Stimulated activated memory B cell treated with anti-CD40 and anti-IgM and Interleukin-4, amounts not matched to agents 10 μg/mL and 1 μg/mL and 100 μg/mL, for 72 hours (primary cell): ENCODE measurements at regions not wholly inside any gene's neighbourhood (a gene's known extent, or its start where the extent isn't known, plus 50 kb on each side); places are given as distances from the start of the nearest gene placed in this dataset.

Experiments used
- ATAC-seq: fragments of 150-1000 bp; cut with Tn5 transposase; 2 replicates; pipeline ENCODE4 v1.10.0; 2021
- H3K27ac Mint-ChIP-seq: one replicate; pipeline ENCODE4 v1.8.0; 2022; ENCODE audit warnings: mild to moderate bottlenecking, mixed read lengths
- H3K27me3 Mint-ChIP-seq: one replicate; pipeline ENCODE4 v1.8.0; 2022; ENCODE audit warnings: mixed read lengths
- H3K36me3 Mint-ChIP-seq: one replicate; pipeline ENCODE4 v1.8.0; 2022; ENCODE audit warnings: mixed read lengths
- H3K4me1 Mint-ChIP-seq: one replicate; pipeline ENCODE4 v1.8.0; 2022; ENCODE audit warnings: mixed read lengths
- H3K4me3 Mint-ChIP-seq: one replicate; pipeline ENCODE4 v1.8.0; 2022; ENCODE audit warnings: mild to moderate bottlenecking, moderate library complexity, mixed read lengths
- H3K9me3 Mint-ChIP-seq: one replicate; pipeline ENCODE4 v1.8.0; 2022; ENCODE audit warnings: mixed read lengths

DNA sequence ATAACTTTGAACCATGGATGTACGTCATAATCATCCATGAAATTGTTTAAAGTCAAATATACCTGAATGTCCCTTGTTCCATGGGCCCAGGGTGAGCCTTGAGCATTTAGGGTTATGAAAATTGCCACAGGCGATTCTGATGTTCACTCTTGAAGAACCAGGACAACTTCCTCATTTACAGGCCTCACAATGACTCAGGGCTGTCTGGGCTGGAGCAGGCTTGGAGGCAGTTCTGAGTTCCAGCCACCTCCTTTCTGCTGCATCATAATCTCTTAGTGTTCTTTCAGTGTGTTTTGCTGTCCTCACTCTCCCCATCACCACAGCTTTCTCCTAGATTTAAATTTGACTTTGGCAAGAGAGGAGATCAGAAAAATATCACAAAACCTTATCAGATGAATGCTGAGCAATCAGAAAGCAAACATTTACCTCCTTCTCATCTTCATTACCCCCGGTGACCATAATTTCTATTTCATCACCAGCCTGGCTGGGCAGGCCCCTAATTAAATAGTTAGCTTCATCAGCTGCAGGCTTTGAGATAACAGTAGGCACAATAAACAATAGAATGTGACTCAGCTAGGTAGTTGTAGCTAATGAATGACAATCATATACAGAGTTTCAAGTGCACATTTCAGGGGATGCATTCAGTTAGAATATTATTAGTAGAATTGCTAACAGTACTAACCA is 571.0 kb downstream of the SH2D4B start:
- no peaks in the 10 kb centered on the region for H3K27me3 Mint-ChIP-seq

DNA sequence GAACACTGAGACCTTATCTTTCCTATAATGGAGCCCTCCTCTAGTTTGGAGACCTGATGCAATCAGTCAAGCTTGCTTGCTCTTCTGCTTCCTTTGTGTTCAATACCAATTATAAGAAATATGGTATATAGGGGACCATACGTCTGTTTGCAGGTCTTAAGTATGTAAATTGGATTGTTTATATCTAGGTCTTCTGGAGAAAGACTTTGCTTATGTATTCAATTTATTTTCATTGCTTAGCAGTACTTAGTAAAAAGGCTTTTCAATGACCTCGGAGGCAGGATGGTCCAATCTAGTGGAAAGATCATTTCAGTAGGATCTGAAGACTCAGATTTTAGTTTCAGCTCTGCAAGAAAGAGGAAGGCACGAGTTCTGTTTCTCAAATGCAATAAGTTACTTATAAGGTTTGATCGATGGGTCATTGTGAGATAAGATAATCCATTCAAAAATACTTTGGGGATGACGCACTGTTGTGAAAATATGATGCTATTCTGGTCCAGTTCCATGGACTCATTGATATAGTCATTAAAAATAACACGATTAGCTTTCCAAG is 571.6 kb downstream of the SH2D4B start:
- no peak for ATAC-seq
- H3K4me3 Mint-ChIP-seq: no peak overlapping the region
- H3K27me3 Mint-ChIP-seq: no peaks in the 10 kb centered on the region
- H3K9me3 Mint-ChIP-seq: no peaks in the 10 kb centered on the region
- no peaks in the 10 kb centered on the region for H3K36me3 Mint-ChIP-seq
- no peaks in the 10 kb centered on the region for H3K4me1 Mint-ChIP-seq
- H3K27ac Mint-ChIP-seq: no peak overlapping the region

More for the DNA sequence above, 571.0 kb downstream of the SH2D4B start:
- peak; percentile 55 for ATAC-seq
- H3K27ac Mint-ChIP-seq: no peak overlapping the region
- H3K4me1 Mint-ChIP-seq: no peaks in the 10 kb centered on the region
- no peaks in the 10 kb centered on the region for H3K9me3 Mint-ChIP-seq
- no peaks in the 10 kb centered on the region for H3K36me3 Mint-ChIP-seq
- H3K4me3 Mint-ChIP-seq: no peak overlapping the region

DNA sequence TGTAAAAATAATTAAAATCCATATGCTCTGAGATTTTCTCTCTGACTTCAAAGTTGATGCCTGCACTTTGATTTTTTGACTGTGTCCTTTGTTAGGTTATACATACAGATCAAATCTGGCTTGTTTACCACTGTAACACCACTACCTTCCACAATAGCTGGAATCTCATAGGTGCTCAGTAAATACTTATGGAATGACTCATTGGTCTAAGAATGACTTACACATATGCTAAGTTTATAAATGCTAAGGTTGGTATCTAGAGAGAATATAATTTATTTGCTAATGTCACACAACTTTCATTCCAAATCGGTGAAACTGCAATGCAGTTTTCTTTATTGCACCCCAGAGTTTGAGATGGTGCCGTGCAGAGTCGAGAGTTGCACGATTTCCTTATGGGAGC is 578.5 kb downstream of the SH2D4B start:
- H3K27ac Mint-ChIP-seq: no peak overlapping the region
- no peaks in the 10 kb centered on the region for H3K4me1 Mint-ChIP-seq
- H3K27me3 Mint-ChIP-seq: no peaks in the 10 kb centered on the region
- no peak overlapping the region for H3K4me3 Mint-ChIP-seq
- no peaks in the 10 kb centered on the region for H3K36me3 Mint-ChIP-seq
- H3K9me3 Mint-ChIP-seq: no peaks in the 10 kb centered on the region
- no peak for ATAC-seq

DNA sequence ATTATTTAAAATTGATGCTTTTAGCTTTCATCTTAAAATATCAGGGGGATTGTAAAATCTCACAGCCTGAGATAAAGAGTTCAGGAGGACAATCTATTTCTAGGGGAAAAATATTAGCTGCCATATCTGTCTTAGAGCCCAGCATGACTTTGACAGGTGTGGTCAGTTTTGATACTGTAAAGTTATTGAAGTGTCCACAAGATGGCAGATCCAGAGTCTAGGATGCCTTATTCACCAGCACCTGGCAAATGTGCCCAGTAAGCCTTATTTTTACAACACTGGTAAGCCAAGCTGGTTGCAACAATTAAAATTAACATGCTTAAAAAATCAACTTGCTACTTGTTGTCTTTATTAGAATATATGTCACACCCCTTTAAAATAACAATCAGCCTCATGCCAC is 579.3 kb downstream of the SH2D4B start:
- Mint-ChIP-seq H3K27me3 (no peaks in the 10 kb centered on the region), H3K9me3 (no peaks in the 10 kb centered on the region), H3K4me1 (no peaks in the 10 kb centered on the region), H3K36me3 (no peaks in the 10 kb centered on the region), H3K4me3 (no peak overlapping the region), H3K27ac (no peak overlapping the region)
- no peak for ATAC-seq

DNA sequence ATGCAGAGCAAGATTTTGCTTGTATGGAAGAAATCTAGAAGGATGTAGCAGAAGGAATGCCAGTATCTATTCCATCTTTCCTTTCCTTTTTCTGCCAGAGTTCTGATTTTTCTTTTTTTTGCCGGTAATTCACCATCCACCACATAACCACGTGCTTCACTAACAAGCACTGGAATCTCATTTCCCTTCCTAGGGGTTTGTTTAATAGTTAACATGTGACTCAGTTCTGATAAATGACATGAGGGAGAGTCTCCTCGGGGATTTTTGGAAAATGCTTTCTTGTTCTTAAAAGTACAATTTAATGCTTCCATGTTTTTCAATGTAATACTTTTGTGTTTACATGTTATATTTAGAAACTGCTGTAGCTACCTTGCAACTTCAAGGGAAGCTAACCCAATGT is 590.2 kb downstream of the SH2D4B start:
- no peak overlapping the region for H3K27ac Mint-ChIP-seq
- H3K4me1 Mint-ChIP-seq: no peaks in the 10 kb centered on the region
- no peak for ATAC-seq
- H3K4me3 Mint-ChIP-seq: no peak overlapping the region
- no peaks in the 10 kb centered on the region for H3K9me3 Mint-ChIP-seq
- no peaks in the 10 kb centered on the region for H3K27me3 Mint-ChIP-seq
- H3K36me3 Mint-ChIP-seq: no peaks in the 10 kb centered on the region

DNA sequence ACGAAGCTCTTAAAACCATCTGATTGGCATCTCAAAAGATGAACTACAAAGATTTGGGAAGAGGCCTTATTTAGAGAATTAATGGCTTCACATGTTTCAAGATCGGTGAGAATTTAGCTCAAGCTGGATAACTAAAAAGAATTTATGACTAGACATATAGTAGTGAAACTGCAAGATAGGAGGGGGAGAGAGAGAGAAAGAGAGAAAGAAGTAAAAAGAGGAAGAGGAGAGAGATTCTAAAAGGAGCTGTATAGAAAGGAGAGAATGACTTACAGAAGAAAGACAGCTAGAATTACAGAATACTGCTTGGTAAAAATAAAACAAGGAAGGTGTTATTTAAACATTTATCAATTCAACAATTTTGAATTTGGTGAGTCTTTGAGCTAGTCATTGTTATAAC is 592.3 kb downstream of the SH2D4B start:
- ATAC-seq: no peak
- Mint-ChIP-seq H3K27ac (no peak overlapping the region), H3K9me3 (no peaks in the 10 kb centered on the region), H3K27me3 (no peaks in the 10 kb centered on the region), H3K4me3 (no peak overlapping the region), H3K4me1 (no peaks in the 10 kb centered on the region), H3K36me3 (no peaks in the 10 kb centered on the region)

DNA sequence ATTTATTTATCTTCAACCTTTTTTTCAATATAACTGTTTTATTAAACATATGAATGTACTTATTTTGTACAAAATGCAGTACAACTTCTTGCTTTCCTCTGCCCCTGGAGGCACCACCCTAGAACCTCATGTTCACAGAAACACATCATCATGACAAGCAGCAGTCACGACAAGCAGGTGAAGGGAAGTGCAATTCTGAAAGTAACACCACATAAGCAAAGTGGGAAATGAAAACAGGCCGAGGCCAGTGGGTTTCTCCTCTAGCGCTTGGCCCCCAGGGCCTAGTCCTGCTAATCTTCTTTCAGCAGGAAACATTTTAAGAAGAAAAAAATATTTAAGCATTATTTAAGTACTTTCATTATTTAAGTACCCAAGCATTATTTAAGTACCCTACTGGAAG is 598.1 kb downstream of the SH2D4B start:
- H3K4me1 Mint-ChIP-seq: no peaks in the 10 kb centered on the region

DNA sequence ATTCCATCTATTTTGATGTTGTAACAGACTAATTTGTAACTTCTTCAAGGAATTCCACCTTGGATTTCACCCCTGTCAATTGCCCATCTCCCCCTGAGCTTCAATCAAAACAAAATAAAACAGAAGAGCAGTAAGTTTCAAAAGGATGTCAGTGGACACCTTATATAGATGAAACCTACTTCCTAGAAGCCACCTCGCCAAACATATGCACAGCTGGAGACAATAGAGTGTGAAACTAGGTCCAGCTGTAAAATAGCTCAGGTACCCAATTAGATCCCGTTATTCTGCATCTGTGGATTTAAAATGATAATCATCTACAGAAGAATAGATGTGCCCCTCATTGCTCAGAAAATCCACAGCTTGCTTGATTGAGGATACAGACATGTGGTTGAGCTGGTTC is 598.6 kb downstream of the SH2D4B start:
- Mint-ChIP-seq H3K4me1 (no peaks in the 10 kb centered on the region), H3K9me3 (peaks cover 9% of the 10 kb centered on the region), H3K27me3 (no peaks in the 10 kb centered on the region), H3K27ac (no peak overlapping the region), H3K36me3 (no peaks in the 10 kb centered on the region), H3K4me3 (no peak overlapping the region)
- ATAC-seq: no peak

More for the DNA sequence above, 598.1 kb downstream of the SH2D4B start:
- ATAC-seq: no peak
- no peak overlapping the region for H3K27ac Mint-ChIP-seq
- H3K9me3 Mint-ChIP-seq: peaks cover 9% of the 10 kb centered on the region
- H3K4me3 Mint-ChIP-seq: no peak overlapping the region
- no peaks in the 10 kb centered on the region for H3K36me3 Mint-ChIP-seq
- no peaks in the 10 kb centered on the region for H3K27me3 Mint-ChIP-seq

DNA sequence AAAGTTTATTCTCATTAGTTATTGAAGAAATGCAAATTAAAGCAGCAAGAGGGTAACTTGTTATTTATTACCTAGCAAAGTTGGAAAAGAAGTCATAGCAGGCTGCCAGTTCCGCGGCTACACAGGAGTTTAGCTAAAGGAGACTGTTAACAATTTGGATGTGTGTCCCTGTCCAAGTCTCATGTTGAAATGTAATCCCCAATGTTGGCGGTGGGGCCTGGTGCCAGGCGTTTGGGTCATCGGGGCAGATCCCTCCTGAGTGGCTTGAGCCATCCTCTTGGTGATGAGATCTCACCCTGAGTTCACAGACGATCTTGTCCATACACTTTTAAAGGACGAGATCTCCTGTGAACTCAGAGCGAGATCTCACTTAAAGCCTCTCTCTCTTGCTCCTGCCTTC is 608.3 kb downstream of the SH2D4B start:
- Mint-ChIP-seq H3K36me3 (no peaks in the 10 kb centered on the region), H3K27ac (no peak overlapping the region), H3K4me1 (no peaks in the 10 kb centered on the region), H3K4me3 (no peak overlapping the region), H3K9me3 (no peaks in the 10 kb centered on the region), H3K27me3 (no peaks in the 10 kb centered on the region)
- no peak for ATAC-seq

DNA sequence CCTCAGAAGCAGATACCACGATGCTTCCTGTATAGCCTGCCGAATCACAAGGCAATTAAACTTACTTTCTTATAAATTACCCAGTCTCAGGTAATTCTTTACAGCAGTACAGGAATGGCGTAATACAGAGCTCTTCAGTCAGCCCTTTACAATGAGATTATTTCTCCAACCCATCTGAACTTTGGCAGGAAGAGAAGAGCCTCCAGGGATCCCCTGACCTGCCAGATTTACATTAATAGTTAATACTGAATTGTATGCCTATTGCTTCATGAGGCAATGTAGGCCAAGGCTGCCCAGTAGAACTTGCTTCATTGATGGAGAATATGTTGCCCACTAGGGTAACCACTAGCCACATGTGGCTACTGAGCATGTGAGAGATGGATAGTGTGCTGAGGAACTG is 608.7 kb downstream of the SH2D4B start:
- Mint-ChIP-seq H3K27ac (no peak overlapping the region), H3K27me3 (no peaks in the 10 kb centered on the region), H3K9me3 (peaks cover under 1% of the 10 kb centered on the region), H3K4me3 (no peak overlapping the region), H3K4me1 (no peaks in the 10 kb centered on the region), H3K36me3 (no peaks in the 10 kb centered on the region)
- no peak for ATAC-seq

DNA sequence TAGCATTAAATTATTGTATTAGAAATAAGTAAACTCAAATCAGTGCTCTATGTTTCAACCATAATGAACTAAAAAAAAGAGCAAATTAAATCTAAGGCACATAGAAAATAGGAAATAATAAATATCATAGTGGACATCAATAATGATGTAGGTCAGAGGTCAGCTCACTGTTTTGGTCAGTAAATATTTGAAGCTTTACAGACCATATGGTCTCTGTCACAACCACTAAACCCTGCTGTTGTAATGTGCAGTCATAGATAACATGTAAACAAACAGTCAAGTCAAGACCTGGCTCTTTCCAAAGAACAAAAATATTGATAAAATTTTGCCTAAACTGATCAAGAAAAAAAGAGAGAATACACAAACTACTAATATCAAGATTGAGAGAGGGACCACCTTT is 615.0 kb downstream of the SH2D4B start:
- H3K27ac Mint-ChIP-seq: no peak overlapping the region
- no peak for ATAC-seq
- H3K9me3 Mint-ChIP-seq: peaks cover 3% of the 10 kb centered on the region
- H3K4me3 Mint-ChIP-seq: no peak overlapping the region
- H3K36me3 Mint-ChIP-seq: no peaks in the 10 kb centered on the region
- H3K27me3 Mint-ChIP-seq: no peaks in the 10 kb centered on the region
- H3K4me1 Mint-ChIP-seq: no peaks in the 10 kb centered on the region

DNA sequence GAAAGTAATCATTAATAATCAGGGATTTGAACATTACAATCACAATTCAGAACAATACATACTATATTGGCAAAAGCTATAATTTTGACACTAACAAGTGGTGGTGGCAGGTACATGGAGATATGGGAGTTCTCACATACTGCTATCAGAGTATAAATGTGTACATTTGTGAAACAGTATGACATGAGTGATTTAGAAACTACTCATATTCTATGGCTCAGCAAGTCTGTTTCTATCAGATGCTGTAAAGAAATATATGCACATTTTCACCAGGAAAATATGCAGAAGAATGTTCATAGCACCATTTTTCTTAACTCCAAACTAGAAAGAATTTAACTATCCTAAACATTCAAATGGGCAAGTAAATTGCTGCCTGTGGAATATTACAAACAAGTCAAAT is 620.0 kb downstream of the SH2D4B start:
- H3K36me3 Mint-ChIP-seq: no peaks in the 10 kb centered on the region
- H3K4me1 Mint-ChIP-seq: no peaks in the 10 kb centered on the region
- no peaks in the 10 kb centered on the region for H3K9me3 Mint-ChIP-seq
- no peaks in the 10 kb centered on the region for H3K27me3 Mint-ChIP-seq
- no peak overlapping the region for H3K27ac Mint-ChIP-seq
- no peak overlapping the region for H3K4me3 Mint-ChIP-seq
- no peak for ATAC-seq

DNA sequence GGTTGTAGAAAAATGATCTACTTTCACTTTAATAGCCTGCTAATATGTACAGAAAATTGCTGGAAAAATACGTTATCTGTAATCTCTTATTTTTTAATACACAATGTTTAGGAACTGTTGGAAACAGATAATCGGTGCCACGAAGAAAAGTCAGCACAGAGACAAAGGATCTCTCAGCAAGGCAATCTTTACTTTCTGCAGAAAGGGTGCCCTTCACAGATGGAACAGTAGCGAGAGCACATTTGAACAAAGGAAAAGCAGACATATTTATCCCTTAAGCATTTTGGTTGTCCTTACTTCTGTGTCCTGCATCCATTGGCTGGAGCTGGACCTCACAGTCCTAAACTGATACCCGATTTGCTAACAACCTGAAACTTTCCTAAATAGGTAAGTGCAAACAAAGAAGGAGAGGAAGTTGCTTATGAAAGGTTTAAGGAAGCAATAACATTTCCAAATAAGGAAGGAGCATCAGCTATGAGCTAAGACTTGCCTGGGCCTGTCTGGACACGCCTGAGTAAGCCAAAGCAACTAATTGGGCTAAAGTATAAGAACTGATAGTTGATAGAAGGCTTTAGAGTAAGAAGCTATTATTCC is 640.0 kb downstream of the SH2D4B start:
- no peak overlapping the region for H3K4me3 Mint-ChIP-seq
- H3K4me1 Mint-ChIP-seq: no peaks in the 10 kb centered on the region
- ATAC-seq: no peak

DNA sequence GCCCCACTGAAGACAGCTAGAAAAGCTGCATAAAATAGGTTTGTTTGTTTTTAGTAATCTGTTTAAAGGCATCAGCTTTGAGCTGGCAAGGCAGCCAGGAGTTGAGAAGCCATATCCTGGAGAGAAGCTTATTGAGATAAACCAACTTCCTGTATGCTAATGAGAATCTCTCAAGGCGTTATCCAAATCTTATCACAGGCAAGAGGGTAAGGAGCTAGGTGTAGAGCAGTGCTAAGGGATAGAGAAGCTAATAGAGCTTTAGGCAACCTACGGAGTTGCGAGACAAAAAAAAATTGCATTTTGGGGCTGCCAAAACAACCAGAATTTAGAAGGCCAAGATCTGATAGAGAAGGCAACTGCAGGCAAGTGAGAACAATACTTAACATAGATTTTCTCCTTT is 641.6 kb downstream of the SH2D4B start:
- Mint-ChIP-seq H3K4me3 (no peak overlapping the region), H3K27ac (no peak overlapping the region), H3K36me3 (no peaks in the 10 kb centered on the region), H3K9me3 (peaks cover 10% of the 10 kb centered on the region), H3K27me3 (no peaks in the 10 kb centered on the region), H3K4me1 (no peaks in the 10 kb centered on the region)
- no peak for ATAC-seq

More for the DNA sequence above, 640.0 kb downstream of the SH2D4B start:
- Mint-ChIP-seq H3K27ac (no peak overlapping the region), H3K36me3 (no peaks in the 10 kb centered on the region), H3K9me3 (peaks cover 8% of the 10 kb centered on the region), H3K27me3 (no peaks in the 10 kb centered on the region)

DNA sequence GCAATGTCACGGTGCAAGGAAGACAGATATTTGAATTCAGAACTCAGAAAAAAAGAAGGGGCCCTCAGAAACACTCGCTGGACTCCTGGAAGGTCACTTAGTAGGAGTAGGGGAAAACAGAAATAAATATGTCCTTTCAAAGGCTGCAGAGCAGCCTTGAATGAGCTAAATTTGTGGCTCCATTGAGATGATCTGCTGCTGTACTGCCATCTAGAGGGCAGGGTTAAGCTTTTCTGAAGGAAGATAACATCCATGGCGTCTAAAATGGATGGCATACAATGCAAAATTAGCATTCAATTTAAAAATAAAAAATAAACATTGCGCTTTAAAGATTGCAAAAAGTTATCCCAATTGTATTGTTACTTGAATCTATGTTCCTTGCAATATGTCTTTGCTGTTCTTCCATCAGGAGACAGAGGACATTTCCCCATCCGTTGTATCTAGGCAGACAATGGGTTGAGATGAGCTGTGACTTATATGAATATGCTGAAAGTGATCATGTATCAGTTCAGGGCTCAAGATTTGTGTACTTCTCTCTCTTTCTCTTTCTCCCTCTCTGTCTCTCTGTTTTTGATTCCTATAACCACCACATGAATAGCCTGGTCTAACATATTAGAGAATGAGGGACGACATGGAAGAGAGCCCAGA is 642.2 kb downstream of the SH2D4B start:
- no peaks in the 10 kb centered on the region for H3K4me1 Mint-ChIP-seq
- no peaks in the 10 kb centered on the region for H3K27me3 Mint-ChIP-seq
- H3K36me3 Mint-ChIP-seq: no peaks in the 10 kb centered on the region
- H3K4me3 Mint-ChIP-seq: no peak overlapping the region
- ATAC-seq: no peak
- H3K27ac Mint-ChIP-seq: no peak overlapping the region
- H3K9me3 Mint-ChIP-seq: peaks cover 12% of the 10 kb centered on the region

DNA sequence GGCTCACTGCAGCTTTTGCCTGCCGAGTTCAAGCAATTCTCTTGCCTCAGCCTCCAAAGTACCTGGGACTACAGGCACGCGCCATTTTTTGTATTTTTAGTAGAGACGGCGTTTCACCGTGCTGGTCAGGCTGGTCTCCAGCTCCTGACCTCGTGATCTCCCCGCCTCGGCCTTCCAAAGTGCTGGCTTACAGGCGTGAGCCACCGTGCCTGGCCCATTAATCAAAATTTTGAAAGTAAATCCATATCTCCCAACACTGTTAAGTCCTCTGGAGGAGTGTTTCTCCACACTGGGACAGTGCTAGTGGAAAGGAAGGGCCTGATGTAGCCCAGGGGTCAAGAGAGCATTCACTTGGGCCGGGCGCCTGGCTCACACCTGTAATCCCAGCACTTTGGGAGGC is 644.6 kb downstream of the SH2D4B start:
- ATAC-seq: no peak
- peaks cover 11% of the 10 kb centered on the region for H3K9me3 Mint-ChIP-seq
- no peak overlapping the region for H3K4me3 Mint-ChIP-seq
- no peaks in the 10 kb centered on the region for H3K27me3 Mint-ChIP-seq
- H3K4me1 Mint-ChIP-seq: no peaks in the 10 kb centered on the region
- H3K27ac Mint-ChIP-seq: no peak overlapping the region
- no peaks in the 10 kb centered on the region for H3K36me3 Mint-ChIP-seq
